HEK293 (cell line): ENCODE measurements at regions not wholly inside any gene's neighbourhood (a gene's known extent, or its start where the extent isn't known, plus 50 kb on each side); places are given as distances from the start of the nearest gene placed in this dataset.

Experiments used
- CTCF ChIA-PET: fragments of 350-600 bp; formaldehyde crosslinking; extraction: SDS; loops from one replicate; lab custom pipeline; 2021; ENCODE audit warnings: antibody characterized with exemption; lab: Yijun Ruan, JAX
- POLR2A ChIA-PET: fragments of 300-600 bp; formaldehyde crosslinking; extraction: SDS; loops from one replicate; lab custom pipeline; 2020; ENCODE audit warnings: antibody characterized with exemption, inconsistent platforms; lab: Yijun Ruan, JAX
- H3K27ac ChIP-seq: fragments of 200-500 bp; sonication (Bioruptor generic); 2 replicates; pipeline ENCODE4 v1.5.1; 2014; ENCODE audit warnings: low read depth, low read length, control low read depth, inconsistent platforms; ENCODE audit errors: extremely low read depth
- H3K36me3 ChIP-seq, 2 experiments: fragments of 200-500 bp in 1 of 2; sonication (Bioruptor generic) in 1 of 2; 1 replicate in 1 of 2; 2 replicates in 1 of 2; pipeline ENCODE4 v1.5.1; 2014 to 2017; ENCODE audit warnings: inconsistent platforms in 2 of 2, low read length in 2 of 2; ENCODE audit not compliant: control insufficient read depth in 2 of 2, insufficient read depth in 1 of 2
- H3K4me1 ChIP-seq: fragments of 200-500 bp; sonication (Bioruptor generic); 2 replicates; pipeline ENCODE4 v1.5.1; 2014; ENCODE audit warnings: mild to moderate bottlenecking, low read length, inconsistent platforms; ENCODE audit not compliant: control insufficient read depth, insufficient read depth
- H3K4me3 ChIP-seq: 2 replicates; pipeline ENCODE4 v1.5.1; 2011; ENCODE audit warnings: low read depth, mild to moderate bottlenecking, control low read depth, low read length, moderate library complexity
- H3K9me3 ChIP-seq: fragments of 200-500 bp; sonication (Bioruptor generic); 2 replicates; pipeline ENCODE4 v1.5.1; 2014; ENCODE audit warnings: low read depth, low read length, inconsistent platforms; ENCODE audit not compliant: control insufficient read depth, insufficient read depth
- BCL11A ChIP-seq: fragments of 450-650 bp; formaldehyde crosslinking; IDR thresholded peaks from 2 replicates; pipeline ENCODE4 v1.5.1; 2016; ENCODE audit warnings: low read depth, missing biosample characterization, missing genetic modification characterization
- KLF17 ChIP-seq: fragments of 450-650 bp; formaldehyde crosslinking; IDR thresholded peaks from 2 replicates; pipeline ENCODE4 v1.5.1; 2016; ENCODE audit warnings: missing biosample characterization, missing genetic modification characterization
- MYNN ChIP-seq: fragments of 450-650 bp; formaldehyde crosslinking; IDR thresholded peaks from 2 replicates; pipeline ENCODE4 v1.5.1; 2016; ENCODE audit warnings: missing biosample characterization, missing genetic modification characterization, borderline replicate concordance
- PATZ1 ChIP-seq: fragments of 450-650 bp; formaldehyde crosslinking; IDR thresholded peaks from 2 replicates; pipeline ENCODE4 v1.5.1; 2016; ENCODE audit warnings: missing biosample characterization, missing genetic modification characterization
- ZBTB10 ChIP-seq: fragments of 450-650 bp; formaldehyde crosslinking; IDR thresholded peaks from 2 replicates; pipeline ENCODE4 v1.5.1; 2016; ENCODE audit warnings: missing biosample characterization, missing genetic modification characterization
- ZNF311 ChIP-seq: fragments of 450-650 bp; formaldehyde crosslinking; IDR thresholded peaks from 2 replicates; pipeline ENCODE4 v1.5.1; 2017; ENCODE audit warnings: missing biosample characterization, missing genetic modification characterization, borderline replicate concordance
- ZNF350 ChIP-seq: fragments of 450-650 bp; formaldehyde crosslinking; IDR thresholded peaks from 2 replicates; pipeline ENCODE4 v1.5.0; 2017; ENCODE audit warnings: missing biosample characterization, mild to moderate bottlenecking, missing genetic modification characterization
- ZNF391 ChIP-seq: fragments of 450-650 bp; formaldehyde crosslinking; IDR thresholded peaks from 2 replicates; pipeline ENCODE4 v1.5.1; 2016; ENCODE audit warnings: low read depth, missing biosample characterization, missing genetic modification characterization, borderline replicate concordance
- ZNF394 ChIP-seq: fragments of 450-650 bp; formaldehyde crosslinking; IDR thresholded peaks from 2 replicates; pipeline ENCODE4 v1.5.1; 2016; ENCODE audit warnings: missing biosample characterization, missing genetic modification characterization, mild to moderate bottlenecking, moderate library complexity, borderline replicate concordance
- ZNF398 ChIP-seq: fragments of 450-650 bp; formaldehyde crosslinking; IDR thresholded peaks from 2 replicates; pipeline ENCODE4 v1.5.1; 2017; ENCODE audit warnings: missing biosample characterization, missing genetic modification characterization
- ZNF514 ChIP-seq: fragments of 450-650 bp; formaldehyde crosslinking; IDR thresholded peaks from 2 replicates; pipeline ENCODE4 v1.5.1; 2016; ENCODE audit warnings: missing biosample characterization, missing genetic modification characterization
- ZNF518A ChIP-seq: fragments of 450-650 bp; formaldehyde crosslinking; conservative IDR thresholded peaks from 2 replicates; pipeline ENCODE4 v1.5.1; 2016; ENCODE audit warnings: low read depth, missing biosample characterization, missing genetic modification characterization
- ZNF596 ChIP-seq: fragments of 450-650 bp; IDR thresholded peaks from 2 replicates; pipeline ENCODE4 v1.5.0; 2018; ENCODE audit warnings: missing biosample characterization, mild to moderate bottlenecking, missing genetic modification characterization, moderate library complexity
- ZNF704 ChIP-seq: fragments of 450-650 bp; formaldehyde crosslinking; IDR thresholded peaks from 2 replicates; pipeline ENCODE4 v1.5.1; 2016; ENCODE audit warnings: missing biosample characterization, missing genetic modification characterization
- ZNF76 ChIP-seq: fragments of 450-650 bp; formaldehyde crosslinking; IDR thresholded peaks from 2 replicates; pipeline ENCODE4; 2016; ENCODE audit warnings: low read depth, missing biosample characterization, missing genetic modification characterization, borderline replicate concordance

- TF ChIP-seq KLF17 (no peak), PATZ1 (tag by site-specific recombination) (no peak), ZNF350 (tag by site-specific recombination) (no peak), ZBTB10 (tag by site-specific recombination) (no peak), ZNF596 (tag by site-specific recombination) (no peak), ZNF518A (tag by site-specific recombination) (no peak), BCL11A (tag by site-specific recombination) (no peak), ZNF514 (tag by site-specific recombination) (no peak), ZNF76 (no peak), ZNF311 (tag by site-specific recombination) (no peak), ZNF391 (tag by site-specific recombination) (no peak), MYNN (tag by site-specific recombination) (no peak)
Observed at GRCh38 chr15:66844747-66845145, 142.7 kb downstream of the SMAD6 start (continued).

GRCh38 chr15:66845266-66845785, 143.3 kb downstream of the SMAD6 start:
- CTCF ChIA-PET, result interaction anchor here (0.6 to 4.1 kb wide), 14 partner anchors 8 to 280 kb away, joined by 3 to 15 read pairs (median 4); no protein-coding TSS in a partner anchor
- peaks cover 0 to 6% of the 10 kb centered on the region in 2 experiments; a peak in 1 of 3 replicates for H3K36me3 ChIP-seq
- H3K27ac ChIP-seq, result no peak overlapping the region
- TF ChIP-seq ZNF398 (tag by site-specific recombination) (no peak), ZNF394 (no peak), ZNF704 (tag by site-specific recombination) (no peak)
- POLR2A ChIA-PET, result interaction anchor here (0.6 to 0.8 kb wide), 3 partner anchors 22 to 119 kb away, joined by 3 to 4 read pairs (median 3); no protein-coding TSS in a partner anchor
- no peaks in the 10 kb centered on the region for H3K4me1 ChIP-seq
- H3K4me3 ChIP-seq, result no peak overlapping the region
- H3K9me3 ChIP-seq, result no peaks in the 10 kb centered on the region
